ENCODE measurements at regions not wholly inside any gene's neighbourhood (a gene's known extent, or its start where the extent isn't known, plus 50 kb on each side); places are given as distances from the start of the nearest gene placed in this dataset.

DNA sequence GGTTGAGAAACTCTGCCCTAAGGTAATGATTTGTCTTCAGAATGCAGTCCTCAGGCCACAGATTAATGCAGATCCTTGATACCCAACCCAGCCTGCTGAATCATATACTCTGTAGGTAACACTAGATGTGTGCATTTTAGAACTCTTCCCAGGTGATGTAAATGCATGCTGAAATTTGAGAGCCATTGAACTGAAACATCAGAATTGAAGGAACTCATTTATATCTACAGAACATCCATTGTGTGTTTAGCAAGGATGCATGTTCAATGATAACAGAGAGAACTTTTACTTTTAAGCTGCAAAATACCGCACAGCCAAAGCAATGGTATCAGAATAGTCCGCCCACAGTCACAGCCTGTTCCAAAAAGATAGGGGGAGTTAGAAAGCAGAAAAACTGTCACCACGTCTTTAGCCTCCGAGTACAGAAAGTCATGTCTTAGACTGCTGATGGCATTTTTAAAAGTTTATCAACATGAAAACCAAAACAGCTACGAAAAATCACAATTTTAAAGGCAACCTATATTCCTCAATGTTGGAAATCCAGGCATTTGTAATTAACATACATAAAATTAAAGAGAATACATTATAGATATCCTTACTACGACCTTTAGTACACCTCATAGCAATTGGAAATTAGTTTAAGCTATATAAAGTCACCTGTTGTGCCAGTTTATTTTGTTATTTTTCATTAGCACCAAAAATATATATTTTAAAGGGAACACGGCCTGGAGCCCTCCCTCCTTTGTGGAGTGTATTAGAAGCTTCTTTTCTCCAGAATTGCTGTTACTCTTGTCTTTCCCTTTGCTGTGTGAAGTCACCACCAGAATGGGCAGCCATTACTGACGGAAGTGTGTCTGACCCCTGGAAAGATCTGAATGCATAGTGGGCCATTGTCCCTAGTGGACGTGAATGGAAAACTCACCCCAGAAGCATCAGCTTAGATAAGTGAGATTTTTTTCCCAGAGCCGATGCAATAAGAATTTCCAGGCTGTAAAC, 65.8 kb upstream of the PRKAR2B start:
- H3K27ac ChIP-seq (ENCODE audit: low read length) = no peak overlapping the region
- Mint-ChIP-seq H3K4me3 (no peak overlapping the region), H3K4me1 (no peaks in the 10 kb centered on the region), H3K36me3 (no peaks in the 10 kb centered on the region), H3K9me3 (no peaks in the 10 kb centered on the region), H3K27ac (no peak overlapping the region), H3K27me3 (no peaks in the 10 kb centered on the region)
- 100% methylated on average over 1 of the region's 10 CpGs for WGBS (ENCODE audit: insufficient coverage)
- ChIA-PET POLR2A (interaction anchor here in 1 of 2 donors (0.6 kb wide), 1 partner anchor 30 kb away, joined by 3 read pairs; no protein-coding TSS in a partner anchor), CTCF (no interaction called here)
- H3K27me3 ChIP-seq (replicated peaks in 1 of 2; ENCODE audit: control insufficient read depth in 2 of 2, extremely low read depth in 1 of 2, insufficient read depth in 2 of 2, low read length in 1 of 2) = peaks cover 0 to 2% of the 10 kb centered on the region in 2 experiments
- no peaks in the 10 kb centered on the region for H3K4me1 ChIP-seq (ENCODE audit: control insufficient read depth in 1 of 2, extremely low read depth in 1 of 2, insufficient read depth in 2 of 2, low read length in 2 of 2)
- H3K4me3 ChIP-seq (ENCODE audit: control insufficient read depth in 1 of 2, extremely low read depth in 1 of 2, low read length in 1 of 2) = no peak overlapping the region
- ATAC-seq (replicated peaks in 1 of 4) (no peak), DNase-seq (no peak)
- H3K9me3 ChIP-seq = no peaks in the 10 kb centered on the region
- H3K36me3 ChIP-seq (ENCODE audit: control insufficient read depth in 2 of 2, extremely low read depth in 1 of 2, insufficient read depth in 1 of 2, low read length in 1 of 2) = no peaks in the 10 kb centered on the region

DNA sequence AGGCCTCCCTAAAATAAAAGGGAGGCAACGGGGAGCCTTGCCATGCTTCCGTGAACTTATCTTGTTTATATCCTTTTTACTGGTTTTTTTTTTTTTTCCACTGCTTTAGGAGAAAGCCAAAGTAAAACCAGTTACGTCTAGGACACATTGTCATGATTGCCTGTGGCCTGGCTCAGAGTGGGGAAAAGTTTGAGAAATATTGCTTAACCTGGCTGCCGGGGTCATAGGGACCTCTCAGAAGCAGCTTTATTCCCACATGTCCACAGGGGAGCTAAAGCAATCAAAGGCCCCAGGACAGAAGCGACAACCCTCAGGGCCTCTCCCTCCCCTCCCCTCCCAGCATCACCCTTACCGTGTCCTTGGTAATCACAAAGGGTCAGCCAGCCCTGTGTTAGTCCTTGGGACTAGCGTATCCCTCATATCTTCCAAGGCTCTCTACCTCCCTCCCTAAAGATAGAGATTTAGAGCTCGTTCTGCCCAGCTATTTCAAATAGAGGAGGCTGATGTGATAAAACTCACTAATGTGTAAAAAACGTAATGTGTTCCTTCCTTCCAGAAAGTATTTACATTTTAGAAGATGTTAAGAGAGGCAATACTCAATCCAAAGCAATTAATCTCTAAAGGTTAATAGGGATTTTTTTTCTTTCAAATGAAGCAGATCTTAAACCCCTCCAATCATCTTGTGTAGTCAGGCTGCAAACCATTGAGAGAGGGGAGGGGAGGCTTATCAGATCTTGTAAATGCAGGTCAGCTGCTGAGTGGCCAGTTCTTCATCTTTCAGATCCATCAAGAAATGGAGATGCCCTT, 64.8 kb upstream of the PRKAR2B start:
- CTCF ChIA-PET = interaction anchor here in 1 of 2 donors (0.5 kb wide), 1 partner anchor 1430 kb away, joined by 3 read pairs; no protein-coding TSS in a partner anchor

DNA sequence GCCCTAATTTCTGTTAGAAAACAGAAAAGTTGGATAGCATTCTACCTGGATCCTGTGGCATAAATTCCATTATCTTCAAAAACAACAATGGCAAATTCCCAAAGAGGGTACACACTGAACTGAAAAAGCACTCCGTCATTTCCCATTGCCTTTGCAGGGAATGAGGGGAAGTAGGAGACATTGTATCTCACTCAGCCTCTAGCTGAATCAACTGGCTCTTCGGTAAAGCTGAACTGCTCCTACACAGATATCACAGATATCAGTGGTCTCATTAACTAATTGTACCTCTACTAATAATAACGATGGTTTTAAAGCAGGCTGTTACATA, 64.2 kb upstream of the PRKAR2B start:
- ChIA-PET POLR2A (interaction anchor here in 1 of 2 donors (0.7 kb wide), 1 partner anchor 362 kb away, joined by 5 read pairs; no protein-coding TSS in a partner anchor), CTCF (no interaction called here)
- Histone ChIP-seq H3K4me1 (ENCODE audit: control insufficient read depth in 1 of 2, extremely low read depth in 1 of 2, insufficient read depth in 2 of 2, low read length in 2 of 2) (no peaks in the 10 kb centered on the region), H3K9me3 (no peaks in the 10 kb centered on the region), H3K4me3 (ENCODE audit: control insufficient read depth in 1 of 2, extremely low read depth in 1 of 2, low read length in 1 of 2) (no peak overlapping the region), H3K36me3 (ENCODE audit: control insufficient read depth in 2 of 2, extremely low read depth in 1 of 2, insufficient read depth in 1 of 2, low read length in 1 of 2) (no peaks in the 10 kb centered on the region), H3K27ac (ENCODE audit: low read length) (no peak overlapping the region), H3K27me3 (replicated peaks in 1 of 2; ENCODE audit: control insufficient read depth in 2 of 2, extremely low read depth in 1 of 2, insufficient read depth in 2 of 2, low read length in 1 of 2) (peaks cover 0 to 2% of the 10 kb centered on the region in 2 experiments)
- H3K4me1 Mint-ChIP-seq = no peaks in the 10 kb centered on the region
- WGBS (ENCODE audit: insufficient coverage) = no CpG with 5 or more reads among the region's 3 CpGs
- H3K27me3 Mint-ChIP-seq = no peaks in the 10 kb centered on the region
- no peak overlapping the region for H3K27ac Mint-ChIP-seq
- no peak overlapping the region for H3K4me3 Mint-ChIP-seq
- no peaks in the 10 kb centered on the region for H3K9me3 Mint-ChIP-seq
- H3K36me3 Mint-ChIP-seq = no peaks in the 10 kb centered on the region
- no peak for ATAC-seq (replicated peaks in 1 of 4)
- DNase-seq = no peak

More for the DNA sequence above, 64.8 kb upstream of the PRKAR2B start:
- no peak overlapping the region for H3K4me3 Mint-ChIP-seq
- Histone ChIP-seq H3K4me1 (ENCODE audit: control insufficient read depth in 1 of 2, extremely low read depth in 1 of 2, insufficient read depth in 2 of 2, low read length in 2 of 2) (no peaks in the 10 kb centered on the region), H3K27ac (ENCODE audit: low read length) (no peak overlapping the region), H3K36me3 (ENCODE audit: control insufficient read depth in 2 of 2, extremely low read depth in 1 of 2, insufficient read depth in 1 of 2, low read length in 1 of 2) (no peaks in the 10 kb centered on the region), H3K4me3 (ENCODE audit: control insufficient read depth in 1 of 2, extremely low read depth in 1 of 2, low read length in 1 of 2) (no peak overlapping the region), H3K27me3 (replicated peaks in 1 of 2; ENCODE audit: control insufficient read depth in 2 of 2, extremely low read depth in 1 of 2, insufficient read depth in 2 of 2, low read length in 1 of 2) (peaks cover 0 to 2% of the 10 kb centered on the region in 2 experiments), H3K9me3 (no peaks in the 10 kb centered on the region)
- H3K27me3 Mint-ChIP-seq = no peaks in the 10 kb centered on the region
- no peaks in the 10 kb centered on the region for H3K4me1 Mint-ChIP-seq
- ATAC-seq (replicated peaks in 1 of 4) = no peak
- no peaks in the 10 kb centered on the region for H3K9me3 Mint-ChIP-seq
- H3K36me3 Mint-ChIP-seq = no peaks in the 10 kb centered on the region
- H3K27ac Mint-ChIP-seq = no peak overlapping the region
- 100% methylated on average over 2 of the region's 9 CpGs for WGBS (ENCODE audit: insufficient coverage)
- DNase-seq = no peak
- POLR2A ChIA-PET = interaction anchor here in 1 of 2 donors (0.7 kb wide), 1 partner anchor 361 kb away, joined by 5 read pairs; no protein-coding TSS in a partner anchor

DNA sequence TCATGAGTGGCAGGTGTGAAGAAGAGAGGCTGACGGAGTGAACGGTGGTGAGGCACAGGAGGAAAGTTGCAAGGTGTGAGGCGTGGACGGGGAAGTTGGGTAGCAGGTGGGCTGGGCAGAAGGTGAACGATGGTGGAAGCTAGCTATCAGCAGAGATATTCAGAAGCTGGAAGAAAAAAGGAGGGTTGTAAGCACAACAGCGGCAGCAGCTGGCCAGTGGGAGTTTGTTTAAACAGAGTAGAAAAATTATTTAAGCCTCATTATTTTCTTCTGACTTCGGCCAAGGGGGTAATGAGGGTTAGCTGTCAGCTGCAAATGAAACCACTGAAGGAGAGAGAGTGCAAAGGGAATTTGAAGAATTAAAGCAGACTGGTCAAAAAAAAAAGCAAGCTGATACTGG, 62.1 kb upstream of the PRKAR2B start:
- Histone ChIP-seq H3K27ac (ENCODE audit: low read length) (no peak overlapping the region), H3K4me3 (ENCODE audit: control insufficient read depth in 1 of 2, extremely low read depth in 1 of 2, low read length in 1 of 2) (no peak overlapping the region), H3K36me3 (ENCODE audit: control insufficient read depth in 2 of 2, extremely low read depth in 1 of 2, insufficient read depth in 1 of 2, low read length in 1 of 2) (no peaks in the 10 kb centered on the region), H3K9me3 (no peaks in the 10 kb centered on the region), H3K27me3 (replicated peaks in 1 of 2; ENCODE audit: control insufficient read depth in 2 of 2, extremely low read depth in 1 of 2, insufficient read depth in 2 of 2, low read length in 1 of 2) (peaks cover 0 to 2% of the 10 kb centered on the region in 2 experiments), H3K4me1 (ENCODE audit: control insufficient read depth in 1 of 2, extremely low read depth in 1 of 2, insufficient read depth in 2 of 2, low read length in 2 of 2) (no peaks in the 10 kb centered on the region)
- DNase-seq = no peak
- no peak for ATAC-seq (replicated peaks in 1 of 4)
- no peaks in the 10 kb centered on the region for H3K36me3 Mint-ChIP-seq
- ChIA-PET POLR2A (interaction anchor here in 1 of 2 donors (0.6 kb wide), 1 partner anchor 37 kb away, joined by 3 read pairs; no protein-coding TSS in a partner anchor), CTCF (no interaction called here)
- peaks cover 0 to 7% (median 0%) of the 10 kb centered on the region in 3 donors for H3K4me1 Mint-ChIP-seq
- no peaks in the 10 kb centered on the region for H3K27me3 Mint-ChIP-seq
- no peak overlapping the region for H3K4me3 Mint-ChIP-seq
- 85% methylated on average over 6 of the region's 7 CpGs for WGBS (ENCODE audit: insufficient coverage)
- no peaks in the 10 kb centered on the region for H3K9me3 Mint-ChIP-seq
- no peak overlapping the region for H3K27ac Mint-ChIP-seq

DNA sequence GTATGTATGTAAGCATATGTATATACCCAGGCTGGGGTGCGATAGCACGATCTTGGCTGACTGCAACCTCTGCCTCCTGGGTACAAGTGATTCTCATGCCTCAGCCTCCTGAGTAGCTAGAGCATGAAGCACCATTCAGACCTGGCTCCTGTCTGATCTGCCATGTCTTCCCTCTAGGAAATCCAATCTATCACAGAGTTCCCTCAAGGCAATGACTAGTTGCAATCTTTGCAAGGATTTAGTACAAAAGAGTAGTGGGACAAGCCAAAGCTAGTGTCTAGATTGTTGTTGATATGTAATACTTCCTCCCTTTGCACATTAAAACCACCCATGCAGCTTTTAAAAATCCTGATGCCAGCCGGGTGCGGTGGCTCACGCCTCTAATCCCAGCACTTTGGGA, 60.5 kb upstream of the PRKAR2B start:
- no peaks in the 10 kb centered on the region for H3K9me3 ChIP-seq
- no peak overlapping the region for H3K27ac Mint-ChIP-seq
- H3K36me3 ChIP-seq (ENCODE audit: control insufficient read depth in 2 of 2, extremely low read depth in 1 of 2, insufficient read depth in 1 of 2, low read length in 1 of 2) = no peaks in the 10 kb centered on the region
- no peaks in the 10 kb centered on the region for H3K27me3 Mint-ChIP-seq
- H3K4me3 Mint-ChIP-seq = no peak overlapping the region
- no peaks in the 10 kb centered on the region for H3K4me1 ChIP-seq (ENCODE audit: control insufficient read depth in 1 of 2, extremely low read depth in 1 of 2, insufficient read depth in 2 of 2, low read length in 2 of 2)
- H3K36me3 Mint-ChIP-seq = no peaks in the 10 kb centered on the region
- 96% methylated on average over 4 of the region's 5 CpGs for WGBS (ENCODE audit: insufficient coverage)
- H3K4me1 Mint-ChIP-seq = peaks cover 0 to 7% (median 0%) of the 10 kb centered on the region in 3 donors
- no peak overlapping the region for H3K27ac ChIP-seq (ENCODE audit: low read length)
- ATAC-seq (replicated peaks in 1 of 4) = no peak
- no peak for DNase-seq
- ChIA-PET CTCF (interaction anchor here in 1 of 2 donors (0.6 kb wide), 1 partner anchor 193 kb away, joined by 3 read pairs; no protein-coding TSS in a partner anchor), POLR2A (no interaction called here)
- H3K9me3 Mint-ChIP-seq = no peaks in the 10 kb centered on the region
- no peak overlapping the region for H3K4me3 ChIP-seq (ENCODE audit: control insufficient read depth in 1 of 2, extremely low read depth in 1 of 2, low read length in 1 of 2)
- H3K27me3 ChIP-seq (replicated peaks in 1 of 2; ENCODE audit: control insufficient read depth in 2 of 2, extremely low read depth in 1 of 2, insufficient read depth in 2 of 2, low read length in 1 of 2) = peaks cover 0 to 2% of the 10 kb centered on the region in 2 experiments

DNA sequence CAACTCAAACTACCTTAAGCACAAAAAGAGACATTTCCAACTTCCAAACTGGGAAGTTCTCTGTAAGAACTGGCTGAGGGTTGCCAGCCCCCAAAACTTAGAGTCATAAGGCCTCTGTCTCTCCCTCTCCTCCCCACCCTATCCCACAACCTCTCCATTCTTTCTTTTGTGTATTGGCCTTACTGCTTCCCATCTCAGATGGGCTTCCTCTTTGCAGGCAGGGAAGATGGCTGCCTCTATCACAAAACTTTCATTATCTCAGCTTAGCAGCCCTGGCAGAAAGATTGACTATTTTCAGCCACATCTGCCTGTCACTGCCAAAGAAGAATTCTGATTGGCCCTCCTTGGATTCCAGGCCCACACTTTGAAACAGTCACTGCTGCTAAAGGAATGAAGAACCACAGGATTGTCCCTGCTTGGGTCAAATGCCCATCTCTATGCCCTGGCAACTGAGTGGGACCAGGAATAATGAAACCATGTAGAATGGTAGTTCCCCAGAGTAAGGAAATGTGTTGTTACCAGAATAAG, 58.0 kb upstream of the PRKAR2B start:
- ATAC-seq (replicated peaks in 1 of 4) = no peak
- POLR2A ChIA-PET = interaction anchor here in 1 of 2 donors (0.6 kb wide), 1 partner anchor 23 kb away, joined by 8 read pairs; no protein-coding TSS in a partner anchor
- no peaks in the 10 kb centered on the region for H3K36me3 ChIP-seq (ENCODE audit: control insufficient read depth in 2 of 2, extremely low read depth in 1 of 2, insufficient read depth in 1 of 2, low read length in 1 of 2)
- H3K27ac Mint-ChIP-seq = no peak overlapping the region
- H3K4me1 ChIP-seq (ENCODE audit: control insufficient read depth in 1 of 2, extremely low read depth in 1 of 2, insufficient read depth in 2 of 2, low read length in 2 of 2) = no peaks in the 10 kb centered on the region
- no peak overlapping the region for H3K27ac ChIP-seq (ENCODE audit: low read length)
- DNase-seq = no peak
- peaks cover 0 to 7% (median 0%) of the 10 kb centered on the region in 3 donors for H3K4me1 Mint-ChIP-seq
- H3K36me3 Mint-ChIP-seq = no peaks in the 10 kb centered on the region
- no peaks in the 10 kb centered on the region for H3K9me3 Mint-ChIP-seq
- H3K4me3 ChIP-seq (ENCODE audit: control insufficient read depth in 1 of 2, extremely low read depth in 1 of 2, low read length in 1 of 2) = no peak overlapping the region
- H3K4me3 Mint-ChIP-seq = no peak overlapping the region
- no peaks in the 10 kb centered on the region for H3K9me3 ChIP-seq
- CTCF ChIA-PET = no interaction called here
- no peaks in the 10 kb centered on the region for H3K27me3 Mint-ChIP-seq
- H3K27me3 ChIP-seq (replicated peaks in 1 of 2; ENCODE audit: control insufficient read depth in 2 of 2, extremely low read depth in 1 of 2, insufficient read depth in 2 of 2, low read length in 1 of 2) = no peaks in the 10 kb centered on the region

Data from T-cell (primary cell).